PC-3 (cell line): ENCODE measurements at regions not wholly inside any gene's neighbourhood (a gene's known extent, or its start where the extent isn't known, plus 50 kb on each side); places are given as distances from the start of the nearest gene placed in this dataset.

Experiments used
- CTCF ChIP-seq: fragments of 300-600 bp; sonication (generic); conservative IDR thresholded peaks from 2 replicates; pipeline ENCODE4 v1.5.1; 2017; ENCODE audit warnings: antibody characterized with exemption, low read depth, mild to moderate bottlenecking, low read length
- EZH2 ChIP-seq: fragments of 300-600 bp; sonication (generic); IDR thresholded peaks from one replicate; pipeline ENCODE4 v1.6.1; 2017; ENCODE audit warnings: antibody characterized with exemption, mild to moderate bottlenecking, low read length; ENCODE audit not compliant: unreplicated experiment

DNA sequence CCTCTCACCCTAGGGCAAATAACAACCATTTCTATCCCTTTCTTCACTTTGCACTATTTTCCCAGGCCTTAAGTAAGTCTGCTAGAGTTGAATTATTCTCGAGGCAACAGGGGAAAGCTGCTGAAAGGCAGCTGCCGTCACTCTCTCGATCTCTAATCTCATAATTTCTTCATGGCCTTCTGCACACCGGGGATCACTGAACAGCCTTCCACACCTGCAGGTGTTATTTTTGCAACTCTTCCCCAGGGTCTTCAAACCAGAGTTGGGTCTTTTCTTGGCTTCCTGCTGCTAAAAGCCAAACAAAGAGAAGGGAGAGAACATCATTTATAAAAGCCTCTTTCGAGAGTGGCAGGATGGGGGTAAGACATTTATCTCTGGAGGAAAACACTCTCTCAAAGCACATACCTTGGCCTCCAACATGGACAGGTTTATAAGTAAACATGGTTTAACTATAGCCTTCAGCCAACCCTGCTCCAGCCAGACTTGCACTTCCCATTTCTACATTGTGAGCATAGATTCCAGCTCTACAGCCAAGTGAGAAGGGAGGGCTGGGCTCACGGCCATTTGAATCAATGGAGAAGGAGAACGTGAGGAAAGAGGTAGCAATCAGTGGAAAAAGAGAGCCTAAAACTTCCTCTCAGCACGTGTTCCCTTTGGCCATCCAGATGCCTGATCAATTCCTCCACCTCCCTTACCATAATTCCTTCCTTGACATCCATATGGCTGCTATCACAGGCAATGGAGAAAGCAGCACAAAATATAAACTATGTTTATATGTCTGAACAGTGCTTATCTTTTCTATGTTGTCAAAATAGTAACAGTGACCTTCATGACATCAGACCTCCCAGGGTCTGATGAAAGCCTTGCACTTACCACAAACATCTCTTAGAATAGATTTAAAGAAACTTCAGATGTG is 464.9 kb downstream of the TLE1 start:
- TF ChIP-seq CTCF: no peak
- TF ChIP-seq EZH2: no peak
